ENCODE measurements at regions not wholly inside any gene's neighbourhood (a gene's known extent, or its start where the extent isn't known, plus 50 kb on each side); places are given as distances from the start of the nearest gene placed in this dataset.

- no TSS peak for BruUV-seq (replicated peaks)
- CTCF ChIA-PET (ENCODE audit: unreplicated experiment): interaction anchor here (0.5 kb wide), 1 partner anchor 782 kb away, joined by 3 read pairs; no protein-coding TSS in a partner anchor
- TF ChIP-seq EZH2phosphoT487 (IDR thresholded peaks at IDR 0.05; ENCODE audit: borderline replicate concordance, low read depth, low read length) (no peak), CTCF (conservative IDR thresholded peaks at IDR 0.05; ENCODE audit: low read length) (no peak)
- H3K27ac ChIP-seq (ENCODE audit: low read depth, low read length, poor library complexity, severe bottlenecking): no peak overlapping the region
- H4K20me1 ChIP-seq (ENCODE audit: insufficient read depth, low read length): no peaks in the 10 kb centered on the region
- intact Hi-C loops (cut with micrococcal nuclease; ENCODE audit: unreplicated experiment): no loop called here
- H3K79me2 ChIP-seq (ENCODE audit: insufficient read depth, low read depth, low read length): no peaks in the 10 kb centered on the region
- DNase-seq (ENCODE audit: low spot score): no peak
- no peak overlapping the region for H3K4me3 ChIP-seq (ENCODE audit: low read depth, low read length, poor library complexity, severe bottlenecking)
- no peaks in the 10 kb centered on the region for H3K9me2 ChIP-seq (ENCODE audit: insufficient read depth, low read length)
- no peaks in the 10 kb centered on the region for H3K9me3 ChIP-seq (ENCODE audit: low read length)
- no peaks in the 10 kb centered on the region for H3K36me3 ChIP-seq (ENCODE audit: insufficient read depth, low read length)
- H3K4me1 ChIP-seq (ENCODE audit: insufficient read depth, low read length, poor library complexity, severe bottlenecking): peaks cover 6% of the 10 kb centered on the region
- H3K4me2 ChIP-seq (ENCODE audit: low read length): no peak overlapping the region
- H2AFZ ChIP-seq (ENCODE audit: low read length): no peak overlapping the region
- POLR2A ChIA-PET: interaction anchor here (0.5 to 0.7 kb wide), 2 partner anchors 115 to 1160 kb away, joined by 3 read pairs; no protein-coding TSS in a partner anchor
These were observed 273.2 kb downstream of the CDC5L start for GRCh38 chr6:44660561-44661220.

GRCh38 chr6:44661221-44662008 lies 273.9 kb downstream of the CDC5L start:
- Histone ChIP-seq H3K9me2 (ENCODE audit: insufficient read depth, low read length) (no peaks in the 10 kb centered on the region), H3K9me3 (ENCODE audit: low read length) (no peaks in the 10 kb centered on the region), H3K4me3 (ENCODE audit: low read depth, low read length, poor library complexity, severe bottlenecking) (no peak overlapping the region), H3K27ac (ENCODE audit: low read depth, low read length, poor library complexity, severe bottlenecking) (no peak overlapping the region), H4K20me1 (ENCODE audit: insufficient read depth, low read length) (no peaks in the 10 kb centered on the region), H3K36me3 (ENCODE audit: insufficient read depth, low read length) (no peaks in the 10 kb centered on the region), H3K4me2 (ENCODE audit: low read length) (no peak overlapping the region), H3K4me1 (ENCODE audit: insufficient read depth, low read length, poor library complexity, severe bottlenecking) (peaks cover 6% of the 10 kb centered on the region), H3K79me2 (ENCODE audit: insufficient read depth, low read depth, low read length) (no peaks in the 10 kb centered on the region), H2AFZ (ENCODE audit: low read length) (no peak overlapping the region)
- no TSS peak for BruUV-seq (replicated peaks)
- ChIA-PET POLR2A (interaction anchor here (0.5 kb wide), 1 partner anchor 276 kb away, joined by 3 read pairs; no protein-coding TSS in a partner anchor), CTCF (ENCODE audit: unreplicated experiment) (no interaction called here)
- intact Hi-C loops (cut with micrococcal nuclease; ENCODE audit: unreplicated experiment): no loop called here
- DNase-seq (ENCODE audit: low spot score): no peak
- TF ChIP-seq EZH2phosphoT487 (IDR thresholded peaks at IDR 0.05; ENCODE audit: borderline replicate concordance, low read depth, low read length) (no peak), CTCF (conservative IDR thresholded peaks at IDR 0.05; ENCODE audit: low read length) (no peak)
